Kasumi-1 (cell line): ENCODE measurements at regions not wholly inside any gene's neighbourhood (a gene's known extent, or its start where the extent isn't known, plus 50 kb on each side); places are given as distances from the start of the nearest gene placed in this dataset.
"Not testable (repeated sequence)": the region's sequence is repeated elsewhere in the genome, so short reads cannot be mapped to it uniquely, and the experiment has no call there.

Experiments
- DNase-seq, 2 experiments: peaks; one replicate each; lab custom pipeline; 2025; lab: John Stamatoyannopoulos, UW

- no peak for DNase-seq
Measured at GRCh38 chr6:121760191-121760590, 324.7 kb downstream of the GJA1 start.

GRCh38 chr6:121760745-121761144 is 325.3 kb downstream of the GJA1 start:
- no peak for DNase-seq

- DNase-seq = no peak
Measured at GRCh38 chr6:121764493-121764892, 329.0 kb downstream of the GJA1 start.

GRCh38 chr6:121765060-121765459 is 329.6 kb downstream of the GJA1 start:
- DNase-seq = no peak

GRCh38 chr6:121767211-121767610 is 331.8 kb downstream of the GJA1 start:
- DNase-seq = no peak

- DNase-seq = no peak
Measured at GRCh38 chr6:121770943-121771342, 335.5 kb downstream of the GJA1 start.

- DNase-seq = no peak
Measured at GRCh38 chr6:121771937-121772720, 336.7 kb downstream of the GJA1 start.

- DNase-seq = no peak
Measured at GRCh38 chr6:121776054-121776453, 340.6 kb downstream of the GJA1 start.

GRCh38 chr6:121780325-121781321 is 345.2 kb downstream of the GJA1 start:
- no peak for DNase-seq

- no peak for DNase-seq
Measured at GRCh38 chr6:121791396-121792315, 356.2 kb downstream of the GJA1 start.

GRCh38 chr6:121794630-121795029 is 359.2 kb downstream of the GJA1 start:
- no peak for DNase-seq

GRCh38 chr6:121797598-121797997 is 362.2 kb downstream of the GJA1 start:
- not testable (repeated sequence) for DNase-seq

GRCh38 chr6:121798126-121798525 is 362.7 kb downstream of the GJA1 start:
- not testable (repeated sequence) for DNase-seq

- DNase-seq = no peak
Measured at GRCh38 chr6:121799574-121799973, 364.1 kb downstream of the GJA1 start.

- no peak for DNase-seq
Measured at GRCh38 chr6:121800047-121800446, 364.6 kb downstream of the GJA1 start.

GRCh38 chr6:121806116-121806515 is 370.7 kb downstream of the GJA1 start:
- DNase-seq = no peak

GRCh38 chr6:121809211-121809610 is 373.8 kb downstream of the GJA1 start:
- no peak for DNase-seq

- DNase-seq = no peak
Measured at GRCh38 chr6:121810158-121811032, 374.9 kb downstream of the GJA1 start.

GRCh38 chr6:121811106-121811505 is 375.7 kb downstream of the GJA1 start:
- no peak for DNase-seq

GRCh38 chr6:121816361-121816760 is 380.9 kb downstream of the GJA1 start:
- DNase-seq = no peak
